ENCODE measurements at regions not wholly inside any gene's neighbourhood (a gene's known extent, or its start where the extent isn't known, plus 50 kb on each side); places are given as distances from the start of the nearest gene placed in this dataset.
"Not testable (repeated sequence)": the region's sequence is repeated elsewhere in the genome, so short reads cannot be mapped to it uniquely, and the experiment has no call there.

- no peak for DNase-seq (ENCODE audit: low read depth)
Measured at GRCh38 chr14:82987502-82988124, 1454.0 kb upstream of the SEL1L start.

GRCh38 chr14:82994547-82994946, 1460.9 kb upstream of the SEL1L start:
- not testable (repeated sequence) for DNase-seq (ENCODE audit: low read depth)

- no peak for DNase-seq (ENCODE audit: low read depth)
Measured at GRCh38 chr14:82999802-83000201, 1466.1 kb upstream of the SEL1L start.

DNA sequence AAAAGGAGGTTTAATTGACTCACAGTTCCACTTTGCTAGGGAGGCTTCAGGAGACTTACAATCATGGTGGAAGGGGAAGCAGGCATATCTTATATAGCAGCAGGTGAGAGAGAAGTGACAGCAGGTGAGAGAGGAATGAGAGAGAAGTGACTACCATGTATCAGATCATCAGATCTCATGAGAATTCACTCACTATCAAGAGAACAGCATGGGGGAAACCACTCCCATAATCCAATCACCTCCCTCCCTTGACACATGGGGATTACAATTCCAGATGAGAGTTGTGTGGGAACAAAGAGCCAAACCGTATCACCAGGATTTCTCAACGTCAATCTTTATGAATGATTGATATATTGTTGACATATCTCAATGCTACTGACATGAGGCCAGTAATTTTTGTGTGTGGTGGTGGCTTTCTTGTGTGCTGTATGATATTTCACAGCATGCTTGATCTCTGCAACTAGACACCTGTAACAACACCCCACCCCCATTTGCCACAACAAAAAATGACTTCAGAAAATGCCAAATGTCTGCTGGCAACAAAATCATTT, 1470.9 kb upstream of the SEL1L start:
- DNase-seq (ENCODE audit: low read depth): no peak

DNA sequence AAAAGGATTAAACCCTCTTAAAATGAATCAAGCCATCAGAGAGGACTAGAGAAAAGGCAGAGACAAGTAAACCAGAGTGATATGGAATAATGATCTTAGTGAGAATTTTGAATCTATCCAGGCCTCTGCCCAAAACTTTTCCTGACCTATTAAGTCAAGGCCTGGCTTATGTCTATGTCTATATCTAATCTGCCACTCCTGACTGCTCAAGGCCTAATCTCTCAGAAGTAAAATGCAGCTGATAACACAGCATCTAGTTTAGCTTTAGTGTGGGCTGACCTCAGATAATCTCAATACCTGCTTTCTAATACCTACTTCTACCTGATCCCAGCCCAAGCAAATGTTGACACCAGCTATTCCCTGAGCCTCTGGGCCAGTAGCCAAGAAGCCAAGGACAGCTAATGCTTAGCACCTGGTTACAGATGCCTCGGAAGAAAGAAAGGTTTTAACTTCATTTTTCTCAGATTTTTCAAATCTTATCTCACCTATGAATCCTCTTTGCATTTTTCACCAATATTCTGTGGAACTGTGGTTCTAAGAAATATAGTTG, 1472.5 kb upstream of the SEL1L start:
- DNase-seq (ENCODE audit: low read depth): no peak

GRCh38 chr14:83007052-83007451, 1473.4 kb upstream of the SEL1L start:
- DNase-seq (ENCODE audit: low read depth): not testable (repeated sequence)

DNA sequence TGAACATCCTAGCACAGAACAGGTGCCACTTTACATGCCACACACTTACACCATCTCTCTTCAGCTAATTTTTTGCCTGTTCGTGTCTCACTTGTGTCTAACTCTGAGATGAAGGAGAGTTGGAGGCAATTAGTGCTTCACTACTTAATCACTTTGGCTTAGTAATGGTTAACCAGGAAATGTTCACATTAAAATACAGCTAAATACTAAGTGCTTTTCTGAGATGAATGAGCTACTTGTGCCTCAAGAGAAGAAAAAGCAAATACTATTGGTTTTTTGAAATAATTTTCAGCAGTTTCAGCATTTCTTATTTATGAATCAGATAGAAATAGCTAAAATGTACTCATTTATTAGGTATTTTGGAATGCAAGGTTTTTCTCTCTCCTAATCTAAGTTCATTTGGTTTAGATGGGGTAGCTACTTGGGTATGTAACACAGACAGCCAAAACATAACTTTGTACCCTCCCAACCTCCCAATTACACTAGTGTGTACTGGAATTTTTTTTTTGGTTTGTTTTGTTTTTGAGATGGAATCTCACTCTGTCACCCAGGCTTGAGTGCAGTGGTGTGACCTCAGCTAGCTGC, 1474.1 kb upstream of the SEL1L start:
- DNase-seq (ENCODE audit: low read depth): no peak

DNA sequence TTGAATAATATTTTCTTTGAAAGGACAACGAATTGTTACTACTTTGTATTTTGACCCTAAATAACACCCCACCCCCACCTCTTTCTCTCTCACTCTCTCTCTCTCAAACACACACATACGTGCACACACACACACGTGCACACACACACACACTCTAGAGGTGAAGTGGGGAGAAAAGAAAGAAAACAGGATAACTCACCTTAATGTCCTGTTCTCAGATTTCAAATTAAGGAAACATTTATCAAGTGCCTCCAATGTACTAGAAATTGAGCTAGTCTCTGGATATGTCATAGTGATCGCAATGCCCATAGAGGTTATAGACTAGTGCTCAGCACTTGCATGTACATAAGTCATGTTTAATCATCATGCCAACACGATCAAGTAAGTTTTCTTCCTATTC, 1483.6 kb upstream of the SEL1L start:
- DNase-seq (ENCODE audit: low read depth): no peak

GRCh38 chr14:83019744-83020414, 1486.2 kb upstream of the SEL1L start:
- DNase-seq (ENCODE audit: low read depth): no peak

DNA sequence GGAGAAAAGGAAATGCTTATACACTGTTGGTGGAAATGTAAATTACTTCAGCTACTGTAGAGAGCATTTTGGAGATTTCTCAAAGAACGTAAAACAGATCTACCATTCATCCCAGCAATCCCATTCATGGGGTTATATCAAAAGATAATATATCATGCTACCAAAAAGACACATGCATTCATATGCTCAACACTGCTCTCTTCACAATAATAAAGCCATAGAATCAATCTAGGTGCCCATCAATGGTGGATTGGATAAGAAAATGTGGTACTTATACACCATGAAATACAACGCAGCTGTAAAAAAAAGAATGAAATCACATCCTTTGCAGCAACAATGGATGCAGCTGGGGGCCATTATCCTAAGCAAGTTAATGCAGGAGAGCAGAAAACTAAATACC, 1487.7 kb upstream of the SEL1L start:
- DNase-seq (ENCODE audit: low read depth): no peak

DNA sequence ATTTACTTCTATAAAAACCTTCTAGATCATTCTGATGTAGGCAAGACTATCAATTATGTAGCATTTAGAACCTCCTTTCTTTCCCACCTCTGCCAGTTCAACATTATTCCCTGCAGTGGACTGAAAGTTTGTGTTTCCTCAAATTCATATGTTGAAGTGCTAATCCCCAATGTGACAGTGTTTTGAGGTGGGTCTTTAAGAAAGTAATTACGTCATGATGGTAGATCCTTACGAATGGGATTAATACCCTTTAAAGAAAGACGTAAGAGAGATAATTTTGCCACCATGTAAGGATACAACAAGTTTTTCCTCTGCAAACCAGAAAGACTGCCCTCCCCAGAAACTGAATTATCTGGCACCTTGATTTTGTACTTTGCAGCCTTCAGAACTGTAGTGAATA, 1489.7 kb upstream of the SEL1L start:
- DNase-seq (ENCODE audit: low read depth): no peak

GRCh38 chr14:83041224-83041623, 1507.6 kb upstream of the SEL1L start:
- no peak for DNase-seq (ENCODE audit: low read depth)

DNA sequence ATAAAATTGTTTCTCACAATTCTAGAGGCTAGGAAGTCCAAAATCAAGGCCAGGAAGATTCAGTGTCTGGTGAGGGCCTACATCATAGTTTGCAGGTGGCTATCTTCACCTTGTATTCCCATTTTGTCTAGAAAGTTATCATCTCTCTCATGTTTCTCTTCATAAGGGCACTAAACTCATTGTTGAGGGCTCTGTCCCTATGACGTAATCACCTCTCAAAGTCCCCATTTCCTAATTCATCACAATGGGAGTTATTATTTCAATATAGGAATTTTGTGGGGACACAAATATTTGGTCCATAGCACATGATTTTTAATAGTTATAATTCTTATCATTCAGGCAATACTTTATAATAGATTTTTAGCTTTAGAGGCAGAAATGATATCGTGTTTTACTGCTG, 1509.2 kb upstream of the SEL1L start:
- no peak for DNase-seq (ENCODE audit: low read depth)

- no peak for DNase-seq (ENCODE audit: low read depth)
Measured at GRCh38 chr14:83044001-83044400, 1510.3 kb upstream of the SEL1L start.

- DNase-seq (ENCODE audit: low read depth): no peak
Measured at GRCh38 chr14:83047059-83047830, 1513.6 kb upstream of the SEL1L start.

DNA sequence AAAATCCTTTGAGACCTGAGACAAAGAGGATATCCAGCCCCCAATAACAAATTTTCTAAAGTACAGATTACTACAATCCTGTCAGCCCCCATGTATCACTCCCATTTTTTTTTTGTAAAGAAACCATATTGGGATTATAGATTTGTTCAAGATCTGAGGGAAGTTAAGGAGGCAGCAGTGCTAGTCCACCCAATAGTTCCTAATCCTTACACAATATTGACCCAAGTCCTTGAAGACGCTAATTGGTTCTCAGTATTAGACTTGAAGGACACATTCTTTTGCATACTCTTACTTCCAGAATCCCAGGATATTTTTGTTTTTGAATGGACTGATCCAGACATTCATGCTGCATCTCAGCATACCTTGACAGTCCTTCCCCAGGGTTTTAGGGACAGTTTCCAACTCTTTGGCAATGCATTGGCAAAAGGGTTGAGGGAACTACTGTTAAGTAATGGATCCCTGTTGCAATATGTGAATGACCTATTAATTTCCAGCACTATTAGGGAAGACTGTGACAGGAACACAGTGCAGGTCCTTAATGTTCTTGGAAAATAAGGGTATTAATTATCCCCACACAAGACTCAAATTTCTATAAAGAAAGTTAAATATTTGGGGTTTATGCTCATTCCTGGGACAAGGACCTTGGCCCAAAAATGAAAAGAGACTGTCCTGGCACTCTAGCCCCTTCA, 1519.5 kb upstream of the SEL1L start:
- DNase-seq (ENCODE audit: low read depth): no peak

DNA sequence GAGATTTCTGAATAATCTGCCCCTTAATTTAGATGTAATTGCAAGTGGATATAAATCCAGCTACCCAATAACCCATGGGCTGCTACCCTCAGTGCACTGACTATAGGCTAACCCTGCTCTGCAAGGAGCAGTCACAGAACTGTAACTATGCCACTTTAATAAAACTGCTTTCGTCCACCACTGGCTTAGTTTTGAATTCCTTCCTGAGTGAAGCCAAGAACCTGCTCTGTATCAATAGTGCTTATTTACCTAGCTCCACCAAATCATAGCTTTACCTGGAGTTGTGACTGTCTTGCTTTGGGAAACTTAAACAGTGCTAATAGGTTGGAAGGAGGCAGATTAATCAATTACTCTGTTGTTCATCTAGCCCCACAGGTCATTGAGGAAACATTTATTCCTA, 1524.4 kb upstream of the SEL1L start:
- no peak for DNase-seq (ENCODE audit: low read depth)

- DNase-seq (ENCODE audit: low read depth): no peak
Measured at GRCh38 chr14:83071888-83072501, 1538.3 kb upstream of the SEL1L start.

DNA sequence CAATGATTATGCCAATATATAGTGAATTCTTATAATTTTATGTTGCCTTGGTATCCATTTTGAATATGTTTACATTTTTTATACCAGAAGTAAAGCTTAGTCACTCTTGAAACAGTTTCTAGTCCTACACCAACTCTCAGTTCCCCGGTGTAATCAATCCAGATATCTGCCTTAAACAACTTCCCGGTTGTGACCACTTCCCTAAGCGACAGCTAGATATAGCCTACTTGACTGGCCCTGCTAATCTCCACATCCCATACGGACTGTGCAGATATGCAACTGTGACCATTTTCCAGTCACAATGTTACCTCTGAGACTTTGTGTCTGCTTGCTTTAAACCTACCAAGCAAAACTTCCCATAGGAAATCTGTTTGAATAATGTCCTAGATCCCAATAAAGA, 1551.5 kb upstream of the SEL1L start:
- DNase-seq (ENCODE audit: low read depth): no peak

DNA sequence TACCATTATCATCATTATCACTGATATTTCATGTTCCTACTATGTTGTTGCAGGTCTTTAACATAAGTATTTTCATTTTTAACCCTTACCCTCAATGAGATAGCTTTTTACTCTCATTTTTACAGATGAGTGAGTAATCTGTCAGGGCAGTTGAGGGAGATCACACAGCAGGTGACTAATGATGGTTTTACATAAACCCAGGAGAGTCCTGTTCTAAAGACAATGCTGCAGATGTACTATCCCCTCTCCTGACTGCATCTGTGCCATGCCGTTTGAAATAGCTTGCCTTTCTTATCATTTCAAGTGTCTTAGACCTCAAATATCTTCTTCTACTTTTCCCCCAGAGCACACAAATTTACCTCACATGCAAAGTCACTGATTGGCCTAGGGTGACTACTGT, 1552.1 kb upstream of the SEL1L start:
- no peak for DNase-seq (ENCODE audit: low read depth)
